H1 (cell line): ENCODE measurements at regions not wholly inside any gene's neighbourhood (a gene's known extent, or its start where the extent isn't known, plus 50 kb on each side); places are given as distances from the start of the nearest gene placed in this dataset. TPM values are rescaled to one million over a fixed set of nuclear protein-coding genes. Genes with fewer than 3 reads are reported as not detected.

Source experiments
- small RNA-seq: library from polyadenylated mRNA; stranded (forward); fragments of <200 nt; extraction: miRNeasy Mini kit (QIAGEN cat#:217004); gene quantifications from one replicate; pipeline ENCODE3, GENCODE V24; 2013; ENCODE audit not compliant: insufficient read depth

Small RNA genes in the stretch of these regions (small RNA-seq; reads per million reads assigned to genes)
- gene RN7SL356P, result not detected
